Embryonic facial prominence (tissue), 1 donor: ENCODE measurements at regions not wholly inside any gene's neighbourhood (a gene's known extent, or its start where the extent isn't known, plus 50 kb on each side); places are given as distances from the start of the nearest gene placed in this dataset.
"Not testable (repeated sequence)": the region's sequence is repeated elsewhere in the genome, so short reads cannot be mapped to it uniquely, and the experiment has no call there.

Source experiments
- DNase-seq: peaks from one replicate; pipeline ENCODE4 v3.0.0-alpha.2; 2016; ENCODE audit errors: extremely low spot score

- no peak for DNase-seq
Measured at GRCh38 chr5:28807195-28807729, 1768.9 kb upstream of the CDH9 start.

GRCh38 chr5:28799035-28799434 lies 1760.6 kb upstream of the CDH9 start:
- not testable (repeated sequence) for DNase-seq

GRCh38 chr5:28788954-28789353 lies 1750.6 kb upstream of the CDH9 start:
- no peak for DNase-seq

GRCh38 chr5:28780083-28780692 lies 1741.8 kb upstream of the CDH9 start:
- no peak for DNase-seq

- no peak for DNase-seq
Measured at GRCh38 chr5:28779161-28779754, 1740.9 kb upstream of the CDH9 start.

- no peak for DNase-seq
Measured at GRCh38 chr5:28770307-28770706, 1731.9 kb upstream of the CDH9 start.

GRCh38 chr5:28766565-28767158 lies 1728.3 kb upstream of the CDH9 start:
- DNase-seq = no peak

GRCh38 chr5:28751396-28751795 lies 1713.0 kb upstream of the CDH9 start:
- DNase-seq = no peak

GRCh38 chr5:28750251-28750650 lies 1711.9 kb upstream of the CDH9 start:
- no peak for DNase-seq

- no peak for DNase-seq
Measured at GRCh38 chr5:28748446-28748845, 1710.1 kb upstream of the CDH9 start.

GRCh38 chr5:28743716-28744110 lies 1705.3 kb upstream of the CDH9 start:
- no peak for DNase-seq

GRCh38 chr5:28743025-28743715 lies 1704.8 kb upstream of the CDH9 start:
- no peak for DNase-seq

GRCh38 chr5:28737682-28738081 lies 1699.3 kb upstream of the CDH9 start:
- DNase-seq = no peak

- no peak for DNase-seq
Measured at GRCh38 chr5:28737222-28737621, 1698.8 kb upstream of the CDH9 start.

GRCh38 chr5:28734396-28734795 lies 1696.0 kb upstream of the CDH9 start:
- DNase-seq = no peak

- no peak for DNase-seq
Measured at GRCh38 chr5:28729067-28729466, 1690.7 kb upstream of the CDH9 start.

GRCh38 chr5:28726815-28727214 lies 1688.4 kb upstream of the CDH9 start:
- no peak for DNase-seq

GRCh38 chr5:28725001-28725400 lies 1686.6 kb upstream of the CDH9 start:
- DNase-seq = no peak

- DNase-seq = no peak
Measured at GRCh38 chr5:28714907-28715698, 1676.7 kb upstream of the CDH9 start.

GRCh38 chr5:28710360-28710759 lies 1672.0 kb upstream of the CDH9 start:
- no peak for DNase-seq

- DNase-seq = no peak
Measured at GRCh38 chr5:28708472-28708871, 1670.1 kb upstream of the CDH9 start.

- no peak for DNase-seq
Measured at GRCh38 chr5:28707706-28708105, 1669.3 kb upstream of the CDH9 start.
